ENCODE measurements at regions not wholly inside any gene's neighbourhood (a gene's known extent, or its start where the extent isn't known, plus 50 kb on each side); places are given as distances from the start of the nearest gene placed in this dataset.
"Not testable (repeated sequence)": the region's sequence is repeated elsewhere in the genome, so short reads cannot be mapped to it uniquely, and the experiment has no call there.

GRCh38 chr1:80369780-80370179 lies 1363.2 kb upstream of the ADGRL4 start:
- DNase-seq: no peak
- ATAC-seq: no peak
- intact Hi-C loops (cut with DNase I): no loop called here

- intact Hi-C loops (cut with DNase I): no loop called here
- DNase-seq (no peak), ATAC-seq (no peak)
Measured at GRCh38 chr1:80367058-80367457, 1360.5 kb upstream of the ADGRL4 start.

DNA sequence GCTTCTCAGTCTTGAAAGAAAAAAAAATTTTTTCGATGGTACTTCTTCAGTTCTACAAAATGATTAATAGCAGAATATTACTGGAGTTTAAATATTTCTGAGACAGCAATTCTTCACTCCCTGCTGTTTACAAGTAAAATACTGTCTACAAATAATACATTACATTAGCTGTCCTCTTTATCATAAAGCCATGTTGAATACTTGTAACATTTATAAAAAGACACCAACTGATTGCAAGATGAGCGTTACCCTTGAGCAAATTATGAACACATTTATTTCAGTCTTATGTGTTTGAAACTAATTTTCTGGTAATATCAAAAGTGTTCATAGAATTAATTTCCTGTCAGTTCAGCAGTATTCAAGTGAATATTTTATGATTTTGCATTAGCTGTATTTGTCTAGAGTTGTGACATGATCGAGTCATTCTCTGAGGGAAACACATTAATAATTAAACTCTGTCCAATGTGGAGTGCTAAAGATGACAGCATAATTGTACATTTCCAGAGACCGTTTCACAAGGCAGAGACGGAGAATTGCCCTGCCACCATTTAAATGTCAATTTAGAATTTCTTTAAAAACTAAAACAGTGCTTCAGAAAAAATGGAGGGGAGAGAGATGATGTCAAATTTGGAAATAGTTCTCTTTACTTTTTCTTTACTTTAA lies 1359.0 kb upstream of the ADGRL4 start:
- intact Hi-C loops (cut with DNase I): no loop called here
- DNase-seq (no peak), ATAC-seq (no peak)

- DNase-seq (no peak), ATAC-seq (no peak)
- intact Hi-C loops (cut with DNase I): no loop called here
Measured at GRCh38 chr1:80363689-80364475, 1357.4 kb upstream of the ADGRL4 start.

DNA sequence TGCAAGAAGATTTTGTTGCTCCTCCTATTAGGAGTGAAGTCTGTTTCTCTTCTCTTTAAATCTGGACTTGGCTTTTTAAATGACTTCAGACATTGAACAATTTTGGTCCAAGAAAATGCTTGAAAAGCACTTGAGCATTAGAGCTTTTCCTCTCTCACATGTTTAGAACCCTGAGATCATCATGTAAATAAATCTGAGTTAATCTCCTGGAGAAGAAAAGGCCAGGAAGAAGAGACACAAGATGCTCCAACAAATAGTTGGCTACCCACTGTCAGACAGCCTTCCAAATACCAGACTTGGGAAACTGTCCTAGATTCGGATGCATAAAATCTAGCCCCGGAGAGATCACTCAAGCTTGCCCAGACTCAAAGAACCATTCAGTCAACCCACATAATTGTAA lies 1353.1 kb upstream of the ADGRL4 start:
- intact Hi-C loops (cut with DNase I): no loop called here
- ATAC-seq: no peak
- DNase-seq: no peak

DNA sequence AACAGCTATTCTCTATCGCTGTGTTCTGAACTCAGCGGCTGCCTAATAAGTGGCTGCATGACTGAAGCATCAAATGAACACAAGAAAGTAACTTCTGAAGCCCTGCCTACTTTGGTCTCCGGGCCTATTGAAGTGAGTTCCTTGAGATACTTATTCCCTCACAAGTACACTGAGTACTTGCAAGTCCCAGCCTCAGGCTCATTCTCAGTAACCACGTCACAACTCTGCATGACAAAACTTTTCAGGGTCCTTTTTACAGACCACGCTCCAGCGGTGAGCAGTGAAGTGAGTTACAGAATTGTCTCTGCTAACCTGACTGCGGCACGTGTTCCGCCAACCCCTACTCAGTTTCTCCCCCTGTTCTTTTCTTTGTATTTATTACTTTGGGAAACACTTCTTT lies 1342.7 kb upstream of the ADGRL4 start:
- intact Hi-C loops (cut with DNase I): no loop called here
- DNase-seq (no peak), ATAC-seq (no peak)

DNA sequence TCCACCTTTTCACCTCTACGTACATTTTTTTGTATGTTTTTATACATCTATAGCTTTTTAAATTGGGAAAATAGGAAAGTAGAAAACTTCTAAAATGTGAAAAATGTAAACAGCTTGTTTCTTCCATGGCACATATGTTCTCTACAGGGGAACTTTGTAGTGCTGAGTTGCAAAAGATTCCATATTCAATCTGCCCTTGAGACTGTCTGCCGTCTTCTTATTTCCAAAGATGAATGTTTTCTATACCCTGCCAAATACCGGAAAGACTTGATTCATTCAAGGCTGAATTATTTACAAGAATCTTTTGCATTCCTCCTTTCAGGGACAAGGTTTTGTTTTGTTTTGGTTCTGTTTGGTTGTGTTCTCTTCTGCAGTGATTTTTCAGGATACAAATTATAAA lies 1334.5 kb upstream of the ADGRL4 start:
- ATAC-seq: no peak
- DNase-seq: no peak
- intact Hi-C loops (cut with DNase I): no loop called here

DNA sequence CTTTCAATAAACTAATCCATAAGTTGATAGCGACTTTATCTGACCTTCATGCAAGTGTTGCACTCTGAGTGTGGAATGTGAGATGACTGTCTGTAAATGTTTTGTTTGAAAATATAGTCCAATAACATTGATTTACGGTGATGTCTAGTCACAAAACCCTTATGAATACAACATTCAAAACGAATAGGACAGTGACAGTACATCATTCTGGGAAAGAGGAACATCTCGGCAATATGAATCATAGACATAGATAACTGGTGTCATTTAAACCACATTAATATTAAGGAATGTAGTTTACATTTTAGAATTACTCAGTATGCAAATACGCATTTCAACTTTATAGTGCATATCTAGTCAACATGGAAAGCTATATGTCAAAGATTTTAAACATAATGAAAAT lies 1311.6 kb upstream of the ADGRL4 start:
- intact Hi-C loops (cut with DNase I): no loop called here
- DNase-seq: no peak
- ATAC-seq: no peak

- DNase-seq (no peak), ATAC-seq (no peak)
- intact Hi-C loops (cut with DNase I): no loop called here
Measured at GRCh38 chr1:80310703-80311245, 1304.2 kb upstream of the ADGRL4 start.

DNA sequence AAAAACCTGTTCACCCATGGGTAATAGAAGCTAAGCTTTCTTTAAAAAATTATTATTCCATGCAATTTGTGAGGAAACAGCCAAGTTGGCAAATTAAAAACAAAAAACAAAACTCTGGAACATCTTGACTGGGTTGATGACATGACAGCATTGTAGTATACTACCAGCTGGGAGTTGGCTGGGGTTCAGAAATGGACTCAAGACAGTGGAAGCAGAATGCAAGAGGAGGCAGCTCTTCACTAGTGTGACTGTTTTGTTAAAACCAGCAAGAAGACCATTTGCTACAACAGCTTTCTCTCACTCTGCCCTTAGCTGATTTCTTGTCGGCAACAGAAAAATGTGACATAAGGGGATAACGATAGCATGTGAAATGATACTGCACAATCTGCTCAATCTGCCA lies 1298.9 kb upstream of the ADGRL4 start:
- DNase-seq (no peak), ATAC-seq (no peak)
- intact Hi-C loops (cut with DNase I): no loop called here

DNA sequence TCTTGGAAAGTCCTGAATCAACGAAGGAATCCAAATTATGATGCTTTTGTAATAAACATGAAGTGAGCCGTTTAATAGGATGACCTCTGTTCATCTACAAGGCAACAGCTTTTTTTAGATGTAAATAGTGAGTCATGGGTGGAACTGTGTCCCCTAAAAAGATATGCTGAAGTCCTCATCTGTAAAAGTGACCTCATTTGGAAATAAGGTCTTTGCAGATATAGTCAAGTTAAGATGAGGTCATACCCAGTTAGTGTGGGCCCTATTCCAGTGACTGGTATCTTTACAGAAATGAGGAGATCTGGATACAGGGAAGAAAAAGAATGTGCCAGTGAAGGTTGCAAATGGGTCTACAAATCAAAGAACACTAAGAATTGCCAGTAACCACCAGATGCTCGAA lies 1287.3 kb upstream of the ADGRL4 start:
- intact Hi-C loops (cut with DNase I): no loop called here
- ATAC-seq: no peak
- no peak for DNase-seq

DNA sequence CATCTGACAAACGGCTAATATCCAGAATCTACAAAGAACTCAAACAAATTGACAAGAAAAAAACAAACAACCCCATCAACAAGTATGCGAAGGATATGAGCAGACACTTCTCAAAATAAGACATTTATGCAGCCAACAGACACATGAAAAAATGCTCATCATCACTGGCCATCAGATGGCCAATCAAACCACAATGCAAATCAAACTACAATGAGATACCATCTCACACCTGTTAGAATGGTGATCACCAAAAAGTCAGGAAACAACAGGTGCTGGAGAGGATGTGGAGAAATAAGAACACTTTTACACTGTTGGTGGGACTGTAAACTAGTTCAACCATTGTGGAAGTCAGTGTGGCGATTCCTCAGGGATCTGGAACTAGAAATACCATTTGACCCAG lies 1282.2 kb upstream of the ADGRL4 start:
- DNase-seq; ATAC-seq; intact Hi-C loops (cut with DNase I): not testable (repeated sequence)

- ATAC-seq (no peak), DNase-seq (no peak)
- intact Hi-C loops (cut with DNase I): no loop called here
Measured at GRCh38 chr1:80282536-80282935, 1276.0 kb upstream of the ADGRL4 start.

GRCh38 chr1:80278936-80279335 lies 1272.4 kb upstream of the ADGRL4 start:
- no peak for ATAC-seq
- intact Hi-C loops (cut with DNase I): no loop called here

GRCh38 chr1:80274256-80274655 lies 1267.7 kb upstream of the ADGRL4 start:
- no peak for ATAC-seq
- intact Hi-C loops (cut with DNase I): no loop called here
- no peak for DNase-seq

More at GRCh38 chr1:80278936-80279335, 1272.4 kb upstream of the ADGRL4 start:
- DNase-seq: no peak

GRCh38 chr1:80272495-80272894 lies 1266.0 kb upstream of the ADGRL4 start:
- ATAC-seq: no peak
- intact Hi-C loops (cut with DNase I): no loop called here
- no peak for DNase-seq

DNA sequence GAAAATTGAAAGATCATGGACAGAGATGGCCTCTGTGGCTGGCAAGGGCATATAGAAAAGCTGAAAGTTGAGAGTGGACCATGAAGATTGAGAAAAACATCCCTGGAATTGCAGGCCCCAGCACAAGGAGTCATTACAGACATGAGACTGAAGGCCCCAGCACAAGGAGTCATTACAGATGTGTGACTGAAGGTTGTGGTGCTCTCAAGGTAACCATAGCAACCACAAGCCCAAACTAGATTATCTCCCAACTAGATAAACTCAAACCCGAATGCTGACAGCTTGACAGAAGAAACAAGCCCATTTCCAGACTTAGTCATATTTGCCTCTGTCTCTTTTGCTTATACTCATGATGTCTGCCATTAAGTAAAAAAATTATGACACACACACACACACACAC lies 1252.1 kb upstream of the ADGRL4 start:
- no peak for ATAC-seq
- intact Hi-C loops (cut with DNase I): no loop called here

DNA sequence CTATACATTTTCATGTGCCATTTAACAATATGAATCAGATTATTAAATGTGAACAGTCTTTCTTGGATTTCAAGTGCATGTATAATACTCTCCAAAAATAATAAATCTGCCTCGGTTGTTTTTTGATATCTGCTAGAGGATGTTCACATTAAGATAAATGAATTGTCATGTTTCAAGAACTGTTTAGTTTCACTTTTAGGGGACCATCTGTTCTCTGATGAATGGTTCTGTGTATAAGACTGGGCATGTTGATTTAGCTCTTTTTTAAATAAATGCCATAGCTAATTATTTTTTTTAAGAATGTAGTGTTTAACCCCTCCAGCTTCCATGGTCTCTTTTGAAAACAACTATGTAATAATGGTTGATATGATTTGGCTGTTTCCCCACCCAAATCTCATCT lies 1245.1 kb upstream of the ADGRL4 start:
- intact Hi-C loops (cut with DNase I): no loop called here
- no peak for DNase-seq
- ATAC-seq: no peak

More for the DNA sequence above, 1252.1 kb upstream of the ADGRL4 start:
- no peak for DNase-seq

- intact Hi-C loops (cut with DNase I): no loop called here
- no peak for ATAC-seq
- DNase-seq: no peak
Measured at GRCh38 chr1:80251171-80251570, 1244.6 kb upstream of the ADGRL4 start.

DNA sequence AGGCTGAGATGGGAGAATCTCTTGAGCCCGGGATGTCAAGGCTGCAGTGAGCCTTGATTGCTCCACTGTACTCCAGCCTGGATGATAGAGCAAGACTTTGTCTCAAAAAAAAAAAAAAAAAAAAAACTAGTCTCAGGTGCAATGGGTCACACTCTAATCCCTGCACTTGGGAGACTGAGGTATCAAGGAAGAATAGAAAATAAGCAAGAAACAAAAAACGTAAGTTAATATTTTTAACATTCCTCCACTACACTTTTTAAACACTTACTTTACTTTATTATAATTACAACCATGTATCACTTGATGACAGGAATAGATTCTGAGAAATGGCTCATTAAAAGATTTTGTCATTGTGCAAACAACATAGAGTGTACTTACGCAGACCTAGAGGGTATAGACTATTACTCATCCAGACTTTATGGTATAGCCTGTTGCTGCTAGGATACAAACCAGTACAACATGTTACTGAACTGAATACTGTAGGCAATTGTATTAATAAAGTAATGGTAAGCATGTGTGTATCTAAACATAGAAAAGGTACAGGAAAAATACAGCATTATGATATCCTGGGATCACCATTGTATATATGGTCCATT lies 1244.1 kb upstream of the ADGRL4 start:
- DNase-seq: no peak
- no peak for ATAC-seq
- intact Hi-C loops (cut with DNase I): no loop called here

All from left cardiac atrium (tissue), 4 donors.